GM12892 (cell line): ENCODE measurements at regions not wholly inside any gene's neighbourhood (a gene's known extent, or its start where the extent isn't known, plus 50 kb on each side); places are given as distances from the start of the nearest gene placed in this dataset.

Experiments used
- DNase-seq: peaks from one replicate; pipeline ENCODE4 v3.0.0; 2011; ENCODE audit not compliant: insufficient read length
- FAIRE-seq: peaks from 2 replicates; lab custom pipeline; 2011; peaks lifted over from hg19 to GRCh38; lab: Jason Lieb, UNC
- POLR2A ChIP-seq: IDR thresholded peaks from 2 replicates; pipeline ENCODE4 v1.6.1; 2011; ENCODE audit warnings: low read depth, low read length, control low read depth
- POLR2AphosphoS5 ChIP-seq: IDR thresholded peaks from 2 replicates; pipeline ENCODE4 v1.6.1; 2011; ENCODE audit warnings: low read depth, low read length, control low read depth
- TAF1 ChIP-seq: IDR thresholded peaks from 2 replicates; pipeline ENCODE4 v1.6.1; 2011; ENCODE audit warnings: low read depth, mild to moderate bottlenecking, control low read depth, low read length, borderline replicate concordance

- FAIRE-seq (no peak), DNase-seq (no peak)
- no peak for TF ChIP-seq POLR2AphosphoS5
- no peak for TF ChIP-seq TAF1
- TF ChIP-seq POLR2A = no peak
These were observed 97.5 kb upstream of the TPM1 start for GRCh38 chr15:62945063-62945462.

- FAIRE-seq (no peak), DNase-seq (no peak)
- no peak for TF ChIP-seq TAF1
These were observed 96.8 kb upstream of the TPM1 start for GRCh38 chr15:62945760-62946159.

GRCh38 chr15:62946940-62947339 lies 95.6 kb upstream of the TPM1 start:
- FAIRE-seq = no peak
- DNase-seq = no peak
- TF ChIP-seq POLR2A (no peak), TAF1 (no peak)

GRCh38 chr15:62950462-62950931 lies 92.0 kb upstream of the TPM1 start:
- TF ChIP-seq TAF1 (no peak), POLR2A (no peak), POLR2AphosphoS5 (no peak)
- no peak for DNase-seq
- no peak for FAIRE-seq

- no peak for TF ChIP-seq TAF1
- no peak for TF ChIP-seq POLR2AphosphoS5
- TF ChIP-seq POLR2A = no peak
- FAIRE-seq = no peak
These were observed 91.1 kb upstream of the TPM1 start for GRCh38 chr15:62951481-62951880.

GRCh38 chr15:62953021-62953420 lies 89.5 kb upstream of the TPM1 start:
- FAIRE-seq = no peak
- no peak for DNase-seq
- TF ChIP-seq POLR2AphosphoS5 = no peak
- TF ChIP-seq TAF1 = no peak
- no peak for TF ChIP-seq POLR2A

More at GRCh38 chr15:62951481-62951880, 91.1 kb upstream of the TPM1 start:
- DNase-seq = no peak

- no peak for TF ChIP-seq POLR2A
- no peak for TF ChIP-seq TAF1
- TF ChIP-seq POLR2AphosphoS5 = no peak
- DNase-seq (no peak), FAIRE-seq (no peak)
These were observed 89.0 kb upstream of the TPM1 start for GRCh38 chr15:62953496-62954045.

- DNase-seq (no peak), FAIRE-seq (peak; percentile 53)
- TF ChIP-seq TAF1 = no peak
- no peak for TF ChIP-seq POLR2AphosphoS5
- no peak for TF ChIP-seq POLR2A
These were observed 85.4 kb upstream of the TPM1 start for GRCh38 chr15:62957130-62957529.

GRCh38 chr15:62958528-62959363 lies 83.8 kb upstream of the TPM1 start:
- DNase-seq (no peak), FAIRE-seq (no peak)
- TF ChIP-seq POLR2A = no peak
- TF ChIP-seq TAF1 = no peak
- TF ChIP-seq POLR2AphosphoS5 = no peak

- FAIRE-seq (no peak), DNase-seq (no peak)
- TF ChIP-seq POLR2A (no peak), POLR2AphosphoS5 (no peak), TAF1 (no peak)
These were observed 81.4 kb upstream of the TPM1 start for GRCh38 chr15:62961134-62961533.

GRCh38 chr15:62962101-62962995 lies 80.2 kb upstream of the TPM1 start:
- FAIRE-seq = no peak
- no peak for DNase-seq

More at GRCh38 chr15:62962101-62962995, 80.2 kb upstream of the TPM1 start:
- no peak for TF ChIP-seq POLR2AphosphoS5
- no peak for TF ChIP-seq POLR2A
- TF ChIP-seq TAF1 = no peak
